ENCODE measurements at regions not wholly inside any gene's neighbourhood (a gene's known extent, or its start where the extent isn't known, plus 50 kb on each side); places are given as distances from the start of the nearest gene placed in this dataset.

DNA sequence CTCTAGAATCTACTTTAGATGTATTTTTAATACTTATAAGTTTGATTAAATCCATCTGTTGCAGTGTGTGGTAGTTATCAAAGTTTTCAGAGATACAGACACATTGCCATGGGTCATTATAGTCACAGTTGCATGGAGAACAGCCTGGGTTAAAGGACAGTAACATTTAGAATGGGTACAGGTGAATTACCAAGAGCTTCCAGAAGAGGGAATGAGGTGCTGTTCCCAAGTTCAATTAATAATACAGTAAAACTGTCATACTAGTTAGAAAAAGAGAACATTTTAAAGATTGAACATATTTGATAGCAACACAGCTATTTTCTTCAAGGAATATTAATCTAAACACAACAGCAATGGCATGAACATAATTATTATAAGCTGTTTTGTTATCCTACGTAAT lies 322.6 kb upstream of the SLC10A2 start:
- H3K9me3 ChIP-seq (ENCODE audit: control insufficient read depth, insufficient read depth, low read depth, low read length), result no peaks in the 10 kb centered on the region
- H3K36me3 ChIP-seq (ENCODE audit: control insufficient read depth in 2 of 2, insufficient read depth in 1 of 2, low read length in 2 of 2), result no peaks in the 10 kb centered on the region
- no peak overlapping the region for H3K27ac ChIP-seq (ENCODE audit: extremely low read depth, low read depth, low read length)
- ChIA-PET CTCF (interaction anchor here (1.1 kb wide), 1 partner anchor 55 kb away, joined by 3 read pairs; no protein-coding TSS in a partner anchor), POLR2A (no interaction called here)
- H3K4me1 ChIP-seq (ENCODE audit: control insufficient read depth, insufficient read depth, low read length), result no peaks in the 10 kb centered on the region
- H3K4me3 ChIP-seq (ENCODE audit: low read depth, low read length), result no peak overlapping the region
- TF ChIP-seq TRIM28 (IDR thresholded peaks at IDR 0.05; ENCODE audit: borderline replicate concordance, low read length) (no peak), ZNF324 (tag by site-specific recombination; IDR thresholded peaks at IDR 0.05) (no peak), ZNF266 (tag by site-specific recombination; IDR thresholded peaks at IDR 0.05; ENCODE audit: low read depth) (no peak), ZBTB7A (tag by site-specific recombination; IDR thresholded peaks at IDR 0.05; ENCODE audit: low read depth) (no peak)
- TF ChIP-seq, protein P1, sequence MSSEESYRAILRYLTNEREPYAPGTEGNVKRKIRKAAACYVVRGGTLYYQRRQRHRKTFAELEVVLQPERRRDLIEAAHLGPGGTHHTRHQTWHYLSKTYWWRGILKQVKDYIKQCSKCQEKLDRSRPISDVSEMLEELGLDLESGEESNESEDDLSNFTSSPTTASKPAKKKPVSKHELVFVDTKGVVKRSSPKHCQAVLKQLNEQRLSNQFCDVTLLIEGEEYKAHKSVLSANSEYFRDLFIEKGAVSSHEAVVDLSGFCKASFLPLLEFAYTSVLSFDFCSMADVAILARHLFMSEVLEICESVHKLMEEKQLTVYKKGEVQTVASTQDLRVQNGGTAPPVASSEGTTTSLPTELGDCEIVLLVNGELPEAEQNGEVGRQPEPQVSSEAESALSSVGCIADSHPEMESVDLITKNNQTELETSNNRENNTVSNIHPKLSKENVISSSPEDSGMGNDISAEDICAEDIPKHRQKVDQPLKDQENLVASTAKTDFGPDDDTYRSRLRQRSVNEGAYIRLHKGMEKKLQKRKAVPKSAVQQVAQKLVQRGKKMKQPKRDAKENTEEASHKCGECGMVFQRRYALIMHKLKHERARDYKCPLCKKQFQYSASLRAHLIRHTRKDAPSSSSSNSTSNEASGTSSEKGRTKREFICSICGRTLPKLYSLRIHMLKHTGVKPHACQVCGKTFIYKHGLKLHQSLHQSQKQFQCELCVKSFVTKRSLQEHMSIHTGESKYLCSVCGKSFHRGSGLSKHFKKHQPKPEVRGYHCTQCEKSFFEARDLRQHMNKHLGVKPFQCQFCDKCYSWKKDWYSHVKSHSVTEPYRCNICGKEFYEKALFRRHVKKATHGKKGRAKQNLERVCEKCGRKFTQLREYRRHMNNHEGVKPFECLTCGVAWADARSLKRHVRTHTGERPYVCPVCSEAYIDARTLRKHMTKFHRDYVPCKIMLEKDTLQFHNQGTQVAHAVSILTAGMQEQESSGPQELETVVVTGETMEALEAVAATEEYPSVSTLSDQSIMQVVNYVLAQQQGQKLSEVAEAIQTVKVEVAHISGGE (tag by site-specific recombination; conservative IDR thresholded peaks at IDR 0.05; ENCODE audit: low read depth), result no peak

DNA sequence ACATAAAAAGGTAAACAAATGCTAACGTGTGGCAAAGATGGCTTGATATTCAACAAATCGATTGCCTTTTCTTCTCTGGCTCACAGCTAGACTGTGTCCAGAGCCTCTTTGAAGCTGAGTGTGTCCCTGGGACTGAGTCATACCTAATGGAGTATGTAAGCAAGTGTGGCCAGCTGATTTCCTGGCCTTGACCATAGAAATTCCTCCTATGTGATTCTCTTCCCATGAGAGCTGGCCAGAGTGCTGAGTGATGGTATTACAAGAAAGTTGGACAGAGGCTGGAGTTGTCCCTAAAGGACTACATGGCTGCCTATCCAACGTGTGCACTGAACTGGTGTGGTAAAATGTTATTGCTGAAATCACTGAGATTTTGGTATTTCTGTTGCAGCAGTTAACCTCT lies 320.1 kb upstream of the SLC10A2 start:
- TF ChIP-seq, protein P2, sequence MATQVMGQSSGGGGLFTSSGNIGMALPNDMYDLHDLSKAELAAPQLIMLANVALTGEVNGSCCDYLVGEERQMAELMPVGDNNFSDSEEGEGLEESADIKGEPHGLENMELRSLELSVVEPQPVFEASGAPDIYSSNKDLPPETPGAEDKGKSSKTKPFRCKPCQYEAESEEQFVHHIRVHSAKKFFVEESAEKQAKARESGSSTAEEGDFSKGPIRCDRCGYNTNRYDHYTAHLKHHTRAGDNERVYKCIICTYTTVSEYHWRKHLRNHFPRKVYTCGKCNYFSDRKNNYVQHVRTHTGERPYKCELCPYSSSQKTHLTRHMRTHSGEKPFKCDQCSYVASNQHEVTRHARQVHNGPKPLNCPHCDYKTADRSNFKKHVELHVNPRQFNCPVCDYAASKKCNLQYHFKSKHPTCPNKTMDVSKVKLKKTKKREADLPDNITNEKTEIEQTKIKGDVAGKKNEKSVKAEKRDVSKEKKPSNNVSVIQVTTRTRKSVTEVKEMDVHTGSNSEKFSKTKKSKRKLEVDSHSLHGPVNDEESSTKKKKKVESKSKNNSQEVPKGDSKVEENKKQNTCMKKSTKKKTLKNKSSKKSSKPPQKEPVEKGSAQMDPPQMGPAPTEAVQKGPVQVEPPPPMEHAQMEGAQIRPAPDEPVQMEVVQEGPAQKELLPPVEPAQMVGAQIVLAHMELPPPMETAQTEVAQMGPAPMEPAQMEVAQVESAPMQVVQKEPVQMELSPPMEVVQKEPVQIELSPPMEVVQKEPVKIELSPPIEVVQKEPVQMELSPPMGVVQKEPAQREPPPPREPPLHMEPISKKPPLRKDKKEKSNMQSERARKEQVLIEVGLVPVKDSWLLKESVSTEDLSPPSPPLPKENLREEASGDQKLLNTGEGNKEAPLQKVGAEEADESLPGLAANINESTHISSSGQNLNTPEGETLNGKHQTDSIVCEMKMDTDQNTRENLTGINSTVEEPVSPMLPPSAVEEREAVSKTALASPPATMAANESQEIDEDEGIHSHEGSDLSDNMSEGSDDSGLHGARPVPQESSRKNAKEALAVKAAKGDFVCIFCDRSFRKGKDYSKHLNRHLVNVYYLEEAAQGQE (tag by site-specific recombination; IDR thresholded peaks at IDR 0.05), result peak; percentile 41; the same call in 1 of the 2 replicates
- TF ChIP-seq, protein P3, sequence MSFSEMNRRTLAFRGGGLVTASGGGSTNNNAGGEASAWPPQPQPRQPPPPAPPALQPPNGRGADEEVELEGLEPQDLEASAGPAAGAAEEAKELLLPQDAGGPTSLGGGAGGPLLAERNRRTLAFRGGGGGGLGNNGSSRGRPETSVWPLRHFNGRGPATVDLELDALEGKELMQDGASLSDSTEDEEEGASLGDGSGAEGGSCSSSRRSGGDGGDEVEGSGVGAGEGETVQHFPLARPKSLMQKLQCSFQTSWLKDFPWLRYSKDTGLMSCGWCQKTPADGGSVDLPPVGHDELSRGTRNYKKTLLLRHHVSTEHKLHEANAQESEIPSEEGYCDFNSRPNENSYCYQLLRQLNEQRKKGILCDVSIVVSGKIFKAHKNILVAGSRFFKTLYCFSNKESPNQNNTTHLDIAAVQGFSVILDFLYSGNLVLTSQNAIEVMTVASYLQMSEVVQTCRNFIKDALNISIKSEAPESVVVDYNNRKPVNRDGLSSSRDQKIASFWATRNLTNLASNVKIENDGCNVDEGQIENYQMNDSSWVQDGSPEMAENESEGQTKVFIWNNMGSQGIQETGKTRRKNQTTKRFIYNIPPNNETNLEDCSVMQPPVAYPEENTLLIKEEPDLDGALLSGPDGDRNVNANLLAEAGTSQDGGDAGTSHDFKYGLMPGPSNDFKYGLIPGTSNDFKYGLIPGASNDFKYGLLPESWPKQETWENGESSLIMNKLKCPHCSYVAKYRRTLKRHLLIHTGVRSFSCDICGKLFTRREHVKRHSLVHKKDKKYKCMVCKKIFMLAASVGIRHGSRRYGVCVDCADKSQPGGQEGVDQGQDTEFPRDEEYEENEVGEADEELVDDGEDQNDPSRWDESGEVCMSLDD (tag by site-specific recombination; IDR thresholded peaks at IDR 0.05), result no peak
- TF ChIP-seq ZNF596 (tag by site-specific recombination; IDR thresholded peaks at IDR 0.05), result no peak
- TF ChIP-seq, protein P4, sequence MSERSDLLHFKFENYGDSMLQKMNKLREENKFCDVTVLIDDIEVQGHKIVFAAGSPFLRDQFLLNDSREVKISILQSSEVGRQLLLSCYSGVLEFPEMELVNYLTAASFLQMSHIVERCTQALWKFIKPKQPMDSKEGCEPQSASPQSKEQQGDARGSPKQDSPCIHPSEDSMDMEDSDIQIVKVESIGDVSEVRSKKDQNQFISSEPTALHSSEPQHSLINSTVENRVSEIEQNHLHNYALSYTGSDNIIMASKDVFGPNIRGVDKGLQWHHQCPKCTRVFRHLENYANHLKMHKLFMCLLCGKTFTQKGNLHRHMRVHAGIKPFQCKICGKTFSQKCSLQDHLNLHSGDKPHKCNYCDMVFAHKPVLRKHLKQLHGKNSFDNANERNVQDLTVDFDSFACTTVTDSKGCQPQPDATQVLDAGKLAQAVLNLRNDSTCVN (tag by site-specific recombination; optimal IDR thresholded peaks at IDR 0.05), result no peak
- Histone ChIP-seq H3K4me1 (ENCODE audit: control insufficient read depth, insufficient read depth, low read length) (no peaks in the 10 kb centered on the region), H3K4me3 (ENCODE audit: low read depth, low read length) (no peak overlapping the region)

DNA sequence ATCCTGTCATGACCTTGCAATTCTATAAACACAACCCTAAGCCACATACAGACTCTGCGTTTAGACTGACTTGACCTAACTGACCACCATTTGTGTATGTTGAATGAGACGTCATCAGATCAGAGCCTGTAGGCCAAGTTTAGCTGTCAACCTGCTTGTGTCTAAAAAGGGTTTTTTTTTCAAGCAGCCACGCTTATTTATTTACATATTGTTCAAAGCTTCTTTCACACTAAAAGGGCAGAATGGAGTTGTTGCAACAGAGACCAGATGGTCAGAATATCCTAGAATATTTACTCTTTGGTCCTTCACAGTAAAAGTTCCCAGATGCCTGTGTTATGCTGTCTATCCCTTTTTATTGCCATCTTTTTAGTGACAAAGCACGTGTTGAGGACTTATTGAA lies 307.7 kb upstream of the SLC10A2 start:
- H3K36me3 ChIP-seq (ENCODE audit: control insufficient read depth in 2 of 2, insufficient read depth in 1 of 2, low read length in 2 of 2), result no peaks in the 10 kb centered on the region
- TF ChIP-seq HOXA7 (CRISPR knock-in tag; IDR thresholded peaks at IDR 0.05; ENCODE audit: borderline replicate concordance) (no peak), ZNF354C (tag by site-specific recombination; IDR thresholded peaks at IDR 0.05; ENCODE audit: borderline replicate concordance, low read depth) (no peak), KLF10 (tag by site-specific recombination; IDR thresholded peaks at IDR 0.05) (no peak), ZBTB17 (tag by site-specific recombination; IDR thresholded peaks at IDR 0.05) (no peak), ZNF214 (tag by site-specific recombination; IDR thresholded peaks at IDR 0.05; ENCODE audit: borderline replicate concordance) (no peak), ZNF529 (tag by site-specific recombination; IDR thresholded peaks at IDR 0.05; ENCODE audit: insufficient replicate concordance) (no peak), GFI1B (tag by site-specific recombination; IDR thresholded peaks at IDR 0.05) (no peak), ZNF341 (tag by site-specific recombination; IDR thresholded peaks at IDR 0.05; ENCODE audit: low read depth) (no peak)
- TF ChIP-seq, protein P5, sequence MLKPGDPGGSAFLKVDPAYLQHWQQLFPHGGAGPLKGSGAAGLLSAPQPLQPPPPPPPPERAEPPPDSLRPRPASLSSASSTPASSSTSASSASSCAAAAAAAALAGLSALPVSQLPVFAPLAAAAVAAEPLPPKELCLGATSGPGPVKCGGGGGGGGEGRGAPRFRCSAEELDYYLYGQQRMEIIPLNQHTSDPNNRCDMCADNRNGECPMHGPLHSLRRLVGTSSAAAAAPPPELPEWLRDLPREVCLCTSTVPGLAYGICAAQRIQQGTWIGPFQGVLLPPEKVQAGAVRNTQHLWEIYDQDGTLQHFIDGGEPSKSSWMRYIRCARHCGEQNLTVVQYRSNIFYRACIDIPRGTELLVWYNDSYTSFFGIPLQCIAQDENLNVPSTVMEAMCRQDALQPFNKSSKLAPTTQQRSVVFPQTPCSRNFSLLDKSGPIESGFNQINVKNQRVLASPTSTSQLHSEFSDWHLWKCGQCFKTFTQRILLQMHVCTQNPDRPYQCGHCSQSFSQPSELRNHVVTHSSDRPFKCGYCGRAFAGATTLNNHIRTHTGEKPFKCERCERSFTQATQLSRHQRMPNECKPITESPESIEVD (tag by site-specific recombination; IDR thresholded peaks at IDR 0.05), result no peak

More for the DNA sequence above, 320.1 kb upstream of the SLC10A2 start:
- ChIA-PET POLR2A (no interaction called here), CTCF (interaction anchor here (0.6 to 0.9 kb wide), 2 partner anchors 9 to 229 kb away, joined by 3 read pairs; no protein-coding TSS in a partner anchor)
- H3K36me3 ChIP-seq (ENCODE audit: control insufficient read depth in 2 of 2, insufficient read depth in 1 of 2, low read length in 2 of 2), result no peaks in the 10 kb centered on the region
- no peaks in the 10 kb centered on the region for H3K9me3 ChIP-seq (ENCODE audit: control insufficient read depth, insufficient read depth, low read depth, low read length)
- no peak overlapping the region for H3K27ac ChIP-seq (ENCODE audit: extremely low read depth, low read depth, low read length)

More for the DNA sequence above, 307.7 kb upstream of the SLC10A2 start:
- Histone ChIP-seq H3K4me1 (ENCODE audit: control insufficient read depth, insufficient read depth, low read length) (no peaks in the 10 kb centered on the region; the same call in 1 of the 2 replicates), H3K9me3 (ENCODE audit: control insufficient read depth, insufficient read depth, low read depth, low read length) (no peaks in the 10 kb centered on the region), H3K4me3 (ENCODE audit: low read depth, low read length) (no peak overlapping the region), H3K27ac (ENCODE audit: extremely low read depth, low read depth, low read length) (no peak overlapping the region)
- ChIA-PET POLR2A (no interaction called here), CTCF (interaction anchor here (0.6 to 1.1 kb wide), 3 partner anchors 128 to 277 kb away, joined by 3 to 5 read pairs (median 3); no protein-coding TSS in a partner anchor)
